HG03095 (cell line): ENCODE measurements at regions not wholly inside any gene's neighbourhood (a gene's known extent, or its start where the extent isn't known, plus 50 kb on each side); places are given as distances from the start of the nearest gene placed in this dataset.

Experiments used
- ATAC-seq: cut with Tn5 transposase; IDR thresholded peaks from one replicate; pipeline ENCODE4 v1.9.1; 2021; ENCODE audit warnings: moderate library complexity; ENCODE audit not compliant: unreplicated experiment

- ATAC-seq = no peak
These were observed 91.2 kb upstream of the NAALADL2 start for GRCh38 chr3:174767853-174768382.

- ATAC-seq = no peak
These were observed 90.0 kb upstream of the NAALADL2 start for GRCh38 chr3:174769171-174769570.

- ATAC-seq = no peak
These were observed 83.5 kb upstream of the NAALADL2 start for GRCh38 chr3:174775603-174776002.

GRCh38 chr3:174776123-174776522 lies 83.0 kb upstream of the NAALADL2 start:
- no peak for ATAC-seq

GRCh38 chr3:174776636-174777035 lies 82.5 kb upstream of the NAALADL2 start:
- ATAC-seq = no peak

- no peak for ATAC-seq
These were observed 81.3 kb upstream of the NAALADL2 start for GRCh38 chr3:174777813-174778212.

GRCh38 chr3:174783502-174783901 lies 75.6 kb upstream of the NAALADL2 start:
- no peak for ATAC-seq

GRCh38 chr3:174784206-174784934 lies 74.8 kb upstream of the NAALADL2 start:
- ATAC-seq = no peak

GRCh38 chr3:174786825-174787224 lies 72.3 kb upstream of the NAALADL2 start:
- no peak for ATAC-seq

- ATAC-seq = no peak
These were observed 68.0 kb upstream of the NAALADL2 start for GRCh38 chr3:174791161-174791560.

- no peak for ATAC-seq
These were observed 66.3 kb upstream of the NAALADL2 start for GRCh38 chr3:174792864-174793263.
